ENCODE measurements at regions not wholly inside any gene's neighbourhood (a gene's known extent, or its start where the extent isn't known, plus 50 kb on each side); places are given as distances from the start of the nearest gene placed in this dataset.

GRCh38 chr7:96833676-96834453, 124.2 kb upstream of the SEM1 start:
- H2AFZ ChIP-seq (replicated peaks; ENCODE audit: low read length, poor library complexity): no peak overlapping the region
- no peaks in the 10 kb centered on the region for H4K20me1 ChIP-seq (ENCODE audit: insufficient read depth, low read length)
- H2BK15ac ChIP-seq (ENCODE audit: low read depth, low read length): no peak overlapping the region
- ATAC-seq (ENCODE audit: low read depth) (no peak), DNase-seq (no peak)
- no peak overlapping the region for H3K23ac ChIP-seq (ENCODE audit: low read depth, low read length)
- H2BK120ac ChIP-seq (ENCODE audit: low read depth, low read length): no peak overlapping the region
- dilution Hi-C loops (cut with HindIII; ENCODE audit: low sequenced_read_pairs, unreplicated experiment): no loop called here
- H3K18ac ChIP-seq (ENCODE audit: low read depth, low read length): no peak overlapping the region
- no peaks in the 10 kb centered on the region for H3K27me3 ChIP-seq (ENCODE audit: control insufficient read depth, insufficient read depth, low read length)
- no peak overlapping the region for H3K56ac ChIP-seq (ENCODE audit: extremely low read depth, insufficient read depth, low read length)
- no peak overlapping the region for H3K9ac ChIP-seq (ENCODE audit: low read depth, low read length)
- no peaks in the 10 kb centered on the region for H3K9me1 ChIP-seq (ENCODE audit: insufficient read depth, low read length)
- no peak overlapping the region for H2AK5ac ChIP-seq (ENCODE audit: low read depth, low read length)
- no peak overlapping the region for H2BK20ac ChIP-seq (ENCODE audit: low read depth, low read length)
- ChIA-PET POLR2A (ENCODE audit: unreplicated experiment) (no interaction called here), CTCF (no interaction called here)
- no peak overlapping the region for H4K91ac ChIP-seq (ENCODE audit: insufficient read depth, low read depth, low read length)
- no CpG with 5 or more reads among the region's 8 CpGs for WGBS, 2 experiments (ENCODE audit: extremely low coverage in 2 of 2, insufficient read length in 1 of 2)
- TF ChIP-seq NFE2L2 (IDR thresholded peaks at IDR 0.05; ENCODE audit: low read depth, low read length) (no peak), MXI1 (IDR thresholded peaks at IDR 0.05; ENCODE audit: borderline replicate concordance, low read depth, low read length) (no peak), CTCF (conservative IDR thresholded peaks at IDR 0.05; ENCODE audit: low read depth, low read length) (no peak), POLR2A (IDR thresholded peaks at IDR 0.05; ENCODE audit: low read depth, low read length) (no peak), MAZ (IDR thresholded peaks at IDR 0.05; ENCODE audit: borderline replicate concordance, low read depth, low read length) (no peak), RAD21 (IDR thresholded peaks at IDR 0.05; ENCODE audit: low read length) (no peak), SMC3 (IDR thresholded peaks at IDR 0.05; ENCODE audit: low read depth, low read length) (no peak), MAFK (IDR thresholded peaks at IDR 0.05; ENCODE audit: low read depth, low read length) (no peak), BHLHE40 (IDR thresholded peaks at IDR 0.05; ENCODE audit: low read depth, low read length) (no peak), CHD1 (IDR thresholded peaks at IDR 0.05; ENCODE audit: low read depth, low read length) (no peak), RFX5 (IDR thresholded peaks at IDR 0.05; ENCODE audit: low read depth, low read length) (no peak), USF2 (IDR thresholded peaks at IDR 0.05; ENCODE audit: low read depth, low read length) (no peak), RCOR1 (IDR thresholded peaks at IDR 0.05; ENCODE audit: insufficient replicate concordance, low read length) (no peak), ELK1 (IDR thresholded peaks at IDR 0.05; ENCODE audit: borderline replicate concordance, low read depth, low read length) (no peak), FOS (IDR thresholded peaks at IDR 0.05; ENCODE audit: low read depth, low read length) (no peak), CEBPB (IDR thresholded peaks at IDR 0.05; ENCODE audit: low read depth, low read length) (no peak)
- no peaks in the 10 kb centered on the region for H3K79me1 ChIP-seq (ENCODE audit: low read depth in 1 of 2, low read length in 2 of 2)
- no peak overlapping the region for H2AK9ac ChIP-seq (replicated peaks; ENCODE audit: low read depth, low read length, poor library complexity)
- no peak overlapping the region for H4K8ac ChIP-seq (ENCODE audit: low read depth in 2 of 2, low read length in 2 of 2)
- H3K14ac ChIP-seq (replicated peaks; ENCODE audit: low read depth, low read length): no peak overlapping the region
- no peak overlapping the region for H3K4ac ChIP-seq (ENCODE audit: low read depth, low read length)
- H3K27ac ChIP-seq (ENCODE audit: insufficient read depth, low read length): no peak overlapping the region
- H2BK5ac ChIP-seq (ENCODE audit: low read depth, low read length, poor library complexity, severe bottlenecking): no peak overlapping the region
- in situ Hi-C loops (cut with MboI; ENCODE audit: low sequenced_read_pairs): no loop called here
- BruUV-seq (replicated peaks): no TSS peak
- no peaks in the 10 kb centered on the region for H3K9me3 ChIP-seq (ENCODE audit: control insufficient read depth, insufficient read depth, low read length)
- intact Hi-C loops (cut with micrococcal nuclease): no loop called here
- H3K4me3 ChIP-seq (ENCODE audit: insufficient read depth, low read depth, low read length): no peak overlapping the region
- no peak overlapping the region for H4K5ac ChIP-seq (ENCODE audit: low read depth, low read length)
- no peaks in the 10 kb centered on the region for H3K4me1 ChIP-seq (ENCODE audit: control insufficient read depth, insufficient read depth, low read length)
- no peaks in the 10 kb centered on the region for H3K36me3 ChIP-seq (ENCODE audit: control insufficient read depth, insufficient read depth, low read length)
- no peak overlapping the region for H3K4me2 ChIP-seq (ENCODE audit: low read depth, low read length)
